K562 (cell line): ENCODE measurements at regions not wholly inside any gene's neighbourhood (a gene's known extent, or its start where the extent isn't known, plus 50 kb on each side); places are given as distances from the start of the nearest gene placed in this dataset.

Experiments
- ATAC-seq: fragments of 200-7000 bp; cut with Tn5 transposase; 3 replicates; pipeline ENCODE4 v1.9.1; 2020; ENCODE audit warnings: moderate library complexity
- BruUV-seq: library from RNA; stranded (reverse); fragments of 400-500 nt; replicated peaks from 2 replicates; lab custom pipeline; 2021; lab: Mats Ljungman, UMichigan
- CTCF ChIA-PET: fragments of 300-600 bp; formaldehyde crosslinking; extraction: SDS; loops from one replicate; lab custom pipeline; 2021; ENCODE audit warnings: low intra/inter-chr PET ratio; lab: Yijun Ruan, JAX
- POLR2A ChIA-PET: fragments of 300-600, 350-650 bp; sonication (Branson Sonifier 250); formaldehyde crosslinking; extraction: SDS; loops from one replicate; lab custom pipeline; 2021; ENCODE audit warnings: antibody characterized with exemption, inconsistent platforms; lab: Yijun Ruan, JAX
- DNase-seq, 4 experiments: peaks; one replicate each; pipeline versions ENCODE4 v3.0.0 to v3.0.0-alpha.2; 2011 to 2018; ENCODE audit warnings: low spot score in 3 of 4, mixed read lengths in 3 of 4; ENCODE audit errors: extremely low read depth in 1 of 4
- FAIRE-seq: peaks from 2 replicates; lab custom pipeline; 2011; peaks lifted over from hg19 to GRCh38; lab: Jason Lieb, UNC
- H2AFZ ChIP-seq: 2 replicates; pipeline ENCODE4 v1.6.0; 2011; ENCODE audit warnings: low read depth, low read length, control low read depth, inconsistent platforms
- H3K27ac ChIP-seq: fragments of 200-600 bp; 3 replicates; pipeline ENCODE4 v1.8.0; 2011; ENCODE audit warnings: low read depth, mild to moderate bottlenecking, control low read depth, inconsistent platforms, low read length, moderate library complexity, mixed read lengths; ENCODE audit errors: extremely low read depth
- H3K27me3 ChIP-seq, 2 experiments: fragments of 300-600 bp in 1 of 2; 2 replicates in 1 of 2; 3 replicates in 1 of 2; pipeline versions ENCODE4 v1.6.0 to v1.8.0; 2011; ENCODE audit warnings: inconsistent platforms in 2 of 2, low read length in 2 of 2, mild to moderate bottlenecking in 1 of 2, mixed read lengths in 1 of 2, moderate library complexity in 1 of 2; ENCODE audit not compliant: control insufficient read depth in 2 of 2, insufficient read depth in 2 of 2
- H3K36me3 ChIP-seq: fragments of 300-600 bp; 3 replicates; pipeline ENCODE4 v1.8.0; 2011; ENCODE audit warnings: mild to moderate bottlenecking, low read length, inconsistent platforms; ENCODE audit not compliant: control insufficient read depth, insufficient read depth
- H3K4me1 ChIP-seq, 2 experiments: fragments of 200-600 bp in 1 of 2; replicated peaks in 1 of 2; 2 replicates in 1 of 2; 3 replicates in 1 of 2; pipeline versions ENCODE4 v1.5.1 to v1.8.0; 2011; ENCODE audit warnings: inconsistent platforms in 2 of 2, low read length in 2 of 2, mild to moderate bottlenecking in 1 of 2, mixed read lengths in 1 of 2, moderate library complexity in 1 of 2; ENCODE audit not compliant: control insufficient read depth in 2 of 2, insufficient read depth in 2 of 2
- H3K4me2 ChIP-seq: 2 replicates; pipeline ENCODE4 v1.6.1; 2011; ENCODE audit warnings: low read length, control low read depth, inconsistent platforms, mixed read lengths; ENCODE audit not compliant: insufficient read depth
- H3K4me3 ChIP-seq: fragments of 200-600 bp; sonication (generic), shearing (Covaris generic); 2 replicates; pipeline ENCODE4 v1.5.1; 2016; ENCODE audit warnings: control low read depth, inconsistent platforms
- H3K79me2 ChIP-seq: fragments of 200-600 bp; 3 replicates; pipeline ENCODE4 v1.8.0; 2011; ENCODE audit warnings: low read length, inconsistent platforms; ENCODE audit not compliant: control insufficient read depth, insufficient read depth
- H3K9ac ChIP-seq, 2 experiments: 2 replicates each; pipeline versions ENCODE4 v1.6.0 to v1.6.1; 2011; ENCODE audit warnings: low read depth in 2 of 2, low read length in 2 of 2, control low read depth in 1 of 2, inconsistent platforms in 1 of 2, mild to moderate bottlenecking in 1 of 2, mixed read lengths in 1 of 2; ENCODE audit not compliant: insufficient read depth in 1 of 2
- H3K9me1 ChIP-seq: one replicate; pipeline ENCODE4 v1.6.0; 2011; ENCODE audit warnings: inconsistent platforms, mild to moderate bottlenecking, low read length, moderate library complexity; ENCODE audit not compliant: control insufficient read depth, insufficient read depth
- H3K9me3 ChIP-seq: replicated peaks from 2 replicates; pipeline ENCODE4 v1.5.1; 2011; ENCODE audit warnings: low read depth, low read length, inconsistent platforms; ENCODE audit not compliant: control insufficient read depth, insufficient read depth
- H4K20me1 ChIP-seq: replicated peaks from 2 replicates; pipeline ENCODE4 v1.6.1; 2011; ENCODE audit warnings: low read length, inconsistent platforms, mixed read lengths; ENCODE audit not compliant: control insufficient read depth, insufficient read depth
- BRF1 ChIP-seq: IDR thresholded peaks from 3 replicates; pipeline ENCODE4 v1.6.1; 2011; ENCODE audit warnings: borderline replicate concordance, mild to moderate bottlenecking; ENCODE audit not compliant: insufficient read length; ENCODE audit errors: extremely low read depth
- CBX5 ChIP-seq: IDR thresholded peaks from 2 replicates; pipeline ENCODE4 v1.6.1; 2014; ENCODE audit warnings: low read depth, borderline replicate concordance
- CHD1 ChIP-seq: fragments of 200-600 bp; sonication (generic); IDR thresholded peaks from one replicate; pipeline ENCODE4 v1.6.1; 2012; ENCODE audit warnings: mild to moderate bottlenecking, moderate library complexity, low read length, inconsistent platforms
- CREB1 ChIP-seq, 2 experiments: sonication (generic) in 1 of 2; formaldehyde crosslinking in 1 of 2; IDR thresholded peaks; 2 replicates each; pipeline versions ENCODE4 v1.6.1 to v1.8.0; 2012 to 2022; ENCODE audit warnings: inconsistent platforms in 1 of 2, mild to moderate bottlenecking in 1 of 2, missing genetic modification reagents in 1 of 2, moderate library complexity in 1 of 2
- ELK3 ChIP-seq: fragments of 450-650 bp; formaldehyde crosslinking; IDR thresholded peaks from 2 replicates; pipeline ENCODE4 v1.4.0; 2020; ENCODE audit warnings: mild to moderate bottlenecking
- ZNF589 ChIP-seq: fragments of 200-800 bp; sonication (Bioruptor generic); IDR thresholded peaks from 2 replicates; pipeline ENCODE4 v1.6.1; 2016; ENCODE audit warnings: low read depth, missing genetic modification characterization, missing compliant biosample characterization
- WGBS: fragments of 100-300 bp; shearing (Covaris generic); methylation state at CpG from one replicate; pipeline ENCODE4 v1.1.6; 2016; ENCODE audit warnings: low coverage, mixed read lengths; ENCODE audit not compliant: insufficient coverage; ENCODE audit errors: missing lambda C conversion rate; 5-methylcytosine and 5-hydroxymethylcytosine counted together
- in situ Hi-C: fragments of 300-500 bp; cut with MboI; formaldehyde crosslinking; loops from 4 replicates; pipeline ENCODE4 v1.15.0; 2018; ENCODE audit warnings: inconsistent platforms, mixed read lengths
- intact Hi-C: fragments of 100-400 bp; cut with micrococcal nuclease; formaldehyde crosslinking; loops from 2 replicates; pipeline ENCODE4 v1.14.2; 2022
- TF ChIP-seq, protein P1 (sequence below): sonication (generic); formaldehyde crosslinking; IDR thresholded peaks from 2 replicates; pipeline ENCODE4 v1.4.0; 2020; ENCODE audit warnings: mild to moderate bottlenecking, missing genetic modification reagents
- TF ChIP-seq, protein P2 (sequence below): fragments of 200-800 bp; sonication (Bioruptor generic); IDR thresholded peaks from 2 replicates; pipeline ENCODE4 v1.6.1; 2017; ENCODE audit warnings: missing genetic modification characterization, missing compliant biosample characterization

DNA sequence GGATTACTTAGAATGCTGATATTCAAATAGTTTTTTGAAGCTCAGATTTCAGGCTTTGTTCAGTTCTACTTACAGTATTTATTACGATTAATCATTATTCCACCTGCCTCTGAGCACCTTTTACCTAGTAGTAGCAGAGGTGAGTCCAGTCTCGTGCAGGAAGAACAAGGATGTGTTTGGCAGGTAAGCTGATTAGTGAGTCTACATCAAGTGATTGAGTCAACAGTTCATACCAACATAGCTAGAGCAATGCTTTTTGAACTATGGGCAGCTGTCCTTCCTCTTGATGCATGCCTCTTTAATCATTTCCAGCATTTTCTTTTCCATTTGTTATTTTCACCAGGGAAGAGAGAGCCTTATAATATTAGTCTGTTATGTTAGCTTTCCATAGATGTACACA is 838.9 kb downstream of the USP25 start:
- in situ Hi-C loops = no loop called here
- Histone ChIP-seq H3K9ac (no peak overlapping the region), H3K27ac (no peak overlapping the region), H3K36me3 (no peaks in the 10 kb centered on the region), H3K4me3 (no peak overlapping the region), H3K4me2 (no peak overlapping the region), H3K4me1 (no peaks in the 10 kb centered on the region), H3K9me3 (no peaks in the 10 kb centered on the region), H2AFZ (no peak overlapping the region), H3K9me1 (no peaks in the 10 kb centered on the region), H3K27me3 (no peaks in the 10 kb centered on the region), H3K79me2 (no peaks in the 10 kb centered on the region), H4K20me1 (no peaks in the 10 kb centered on the region)
- no TSS peak for BruUV-seq
- ChIA-PET POLR2A (no interaction called here), CTCF (no interaction called here)
- intact Hi-C loops = no loop called here
- ATAC-seq (no peak), FAIRE-seq (no peak), DNase-seq (no peak)
- 3% methylated on average over 2 of the region's 2 CpGs for WGBS
- no peak for TF ChIP-seq ZNF589 (CRISPR knock-in tag)
- TF ChIP-seq, protein P1, sequence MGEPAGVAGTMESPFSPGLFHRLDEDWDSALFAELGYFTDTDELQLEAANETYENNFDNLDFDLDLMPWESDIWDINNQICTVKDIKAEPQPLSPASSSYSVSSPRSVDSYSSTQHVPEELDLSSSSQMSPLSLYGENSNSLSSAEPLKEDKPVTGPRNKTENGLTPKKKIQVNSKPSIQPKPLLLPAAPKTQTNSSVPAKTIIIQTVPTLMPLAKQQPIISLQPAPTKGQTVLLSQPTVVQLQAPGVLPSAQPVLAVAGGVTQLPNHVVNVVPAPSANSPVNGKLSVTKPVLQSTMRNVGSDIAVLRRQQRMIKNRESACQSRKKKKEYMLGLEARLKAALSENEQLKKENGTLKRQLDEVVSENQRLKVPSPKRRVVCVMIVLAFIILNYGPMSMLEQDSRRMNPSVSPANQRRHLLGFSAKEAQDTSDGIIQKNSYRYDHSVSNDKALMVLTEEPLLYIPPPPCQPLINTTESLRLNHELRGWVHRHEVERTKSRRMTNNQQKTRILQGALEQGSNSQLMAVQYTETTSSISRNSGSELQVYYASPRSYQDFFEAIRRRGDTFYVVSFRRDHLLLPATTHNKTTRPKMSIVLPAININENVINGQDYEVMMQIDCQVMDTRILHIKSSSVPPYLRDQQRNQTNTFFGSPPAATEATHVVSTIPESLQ (CRISPR knock-in tag) = no peak
- no peak for TF ChIP-seq CBX5

DNA sequence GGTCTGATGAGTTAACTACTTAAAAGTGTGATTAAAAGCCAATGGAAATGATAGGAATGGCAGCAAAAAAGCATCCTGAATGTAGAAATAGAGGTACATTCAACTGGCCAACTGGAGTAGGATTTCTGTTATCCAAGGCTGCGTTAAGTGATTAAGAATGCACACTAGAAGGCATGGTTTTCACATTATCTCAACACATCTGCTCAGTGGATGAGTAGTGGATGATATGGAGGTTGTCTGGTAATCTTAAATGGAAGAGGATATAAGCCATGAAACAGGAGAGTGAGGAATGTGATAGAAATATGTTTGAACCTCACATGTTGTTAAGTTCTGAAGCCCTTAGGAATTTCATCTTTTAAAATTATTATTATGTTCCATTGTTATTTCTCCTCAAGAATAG is 839.9 kb downstream of the USP25 start:
- ChIA-PET POLR2A (no interaction called here), CTCF (interaction anchor here (0.5 kb wide), 1 partner anchor 223 kb away, joined by 3 read pairs; no protein-coding TSS in a partner anchor)
- H3K36me3 ChIP-seq = no peaks in the 10 kb centered on the region
- in situ Hi-C loops (no loop called here), intact Hi-C loops (no loop called here)
- ATAC-seq (no peak), DNase-seq (no peak), FAIRE-seq (no peak)
- H3K9me3 ChIP-seq = no peaks in the 10 kb centered on the region
- H4K20me1 ChIP-seq = no peaks in the 10 kb centered on the region
- no peak overlapping the region for H3K4me2 ChIP-seq
- no peaks in the 10 kb centered on the region for H3K79me2 ChIP-seq
- H3K4me1 ChIP-seq = no peaks in the 10 kb centered on the region
- 0% methylated on average over 1 of the region's 1 CpG for WGBS
- BruUV-seq = no TSS peak
- no peak overlapping the region for H3K9ac ChIP-seq
- H2AFZ ChIP-seq = no peak overlapping the region
- no peaks in the 10 kb centered on the region for H3K27me3 ChIP-seq
- no peak for TF ChIP-seq CHD1
- TF ChIP-seq, protein P2, sequence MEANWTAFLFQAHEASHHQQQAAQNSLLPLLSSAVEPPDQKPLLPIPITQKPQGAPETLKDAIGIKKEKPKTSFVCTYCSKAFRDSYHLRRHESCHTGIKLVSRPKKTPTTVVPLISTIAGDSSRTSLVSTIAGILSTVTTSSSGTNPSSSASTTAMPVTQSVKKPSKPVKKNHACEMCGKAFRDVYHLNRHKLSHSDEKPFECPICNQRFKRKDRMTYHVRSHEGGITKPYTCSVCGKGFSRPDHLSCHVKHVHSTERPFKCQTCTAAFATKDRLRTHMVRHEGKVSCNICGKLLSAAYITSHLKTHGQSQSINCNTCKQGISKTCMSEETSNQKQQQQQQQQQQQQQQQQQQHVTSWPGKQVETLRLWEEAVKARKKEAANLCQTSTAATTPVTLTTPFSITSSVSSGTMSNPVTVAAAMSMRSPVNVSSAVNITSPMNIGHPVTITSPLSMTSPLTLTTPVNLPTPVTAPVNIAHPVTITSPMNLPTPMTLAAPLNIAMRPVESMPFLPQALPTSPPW (CRISPR knock-in tag) = no peak
- no peak for TF ChIP-seq ELK3
- TF ChIP-seq BRF1 = no peak
- no peak for TF ChIP-seq CREB1 (IDR thresholded peaks at IDR 0.05)
- TF ChIP-seq CREB1 (CRISPR knock-in tag; IDR thresholded peaks at IDR 0.05) = no peak
- no peaks in the 10 kb centered on the region for H3K9me1 ChIP-seq
- H3K4me3 ChIP-seq = no peak overlapping the region
- no peak overlapping the region for H3K27ac ChIP-seq
